ENCODE measurements at regions not wholly inside any gene's neighbourhood (a gene's known extent, or its start where the extent isn't known, plus 50 kb on each side); places are given as distances from the start of the nearest gene placed in this dataset.
"Not testable (repeated sequence)": the region's sequence is repeated elsewhere in the genome, so short reads cannot be mapped to it uniquely, and the experiment has no call there.

DNA sequence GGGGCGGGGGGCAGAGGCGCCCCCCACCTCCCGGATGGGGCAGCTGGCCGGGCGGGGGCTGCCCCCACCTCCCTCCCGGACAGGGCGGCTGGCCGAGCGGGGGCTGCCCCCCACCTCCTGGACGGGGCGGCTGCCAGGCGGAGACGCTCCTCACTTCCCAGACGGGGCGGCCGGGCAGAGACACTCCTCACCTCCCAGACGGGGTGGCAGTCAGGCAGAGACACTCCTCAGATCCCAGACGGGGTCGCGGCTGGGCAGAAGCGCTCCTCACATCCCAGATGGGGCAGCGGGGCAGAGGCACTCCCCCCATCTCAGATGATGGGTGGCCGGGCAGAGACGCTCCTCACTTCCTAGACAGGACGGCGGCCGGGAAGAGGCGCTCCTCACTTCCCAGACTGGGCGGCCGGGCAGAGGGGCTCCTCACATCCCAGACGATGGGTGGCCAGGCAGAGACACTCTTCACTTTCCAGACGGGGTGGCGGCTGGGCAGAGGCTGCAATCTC, 240.1 kb downstream of the NPIPA7 start:
- H3K9ac ChIP-seq (ENCODE audit: low read length); DNase-seq; H3K9me2 ChIP-seq (replicated peaks; ENCODE audit: insufficient read depth, low read length); H3K4me2 ChIP-seq (ENCODE audit: low read depth, low read length, poor library complexity, severe bottlenecking); H4K20me1 ChIP-seq (ENCODE audit: insufficient read depth, low read depth, low read length); H3K4me1 ChIP-seq (ENCODE audit: low read length); H3K36me3 ChIP-seq (ENCODE audit: insufficient read depth, low read length); H2AFZ ChIP-seq (ENCODE audit: low read length); H3K27me3 ChIP-seq (ENCODE audit: low read length); H3K79me2 ChIP-seq (ENCODE audit: low read length); H3K9me3 ChIP-seq (ENCODE audit: low read length); H3K27ac ChIP-seq (ENCODE audit: low read length); H3K4me3 ChIP-seq (ENCODE audit: low read length): not testable (repeated sequence)

DNA sequence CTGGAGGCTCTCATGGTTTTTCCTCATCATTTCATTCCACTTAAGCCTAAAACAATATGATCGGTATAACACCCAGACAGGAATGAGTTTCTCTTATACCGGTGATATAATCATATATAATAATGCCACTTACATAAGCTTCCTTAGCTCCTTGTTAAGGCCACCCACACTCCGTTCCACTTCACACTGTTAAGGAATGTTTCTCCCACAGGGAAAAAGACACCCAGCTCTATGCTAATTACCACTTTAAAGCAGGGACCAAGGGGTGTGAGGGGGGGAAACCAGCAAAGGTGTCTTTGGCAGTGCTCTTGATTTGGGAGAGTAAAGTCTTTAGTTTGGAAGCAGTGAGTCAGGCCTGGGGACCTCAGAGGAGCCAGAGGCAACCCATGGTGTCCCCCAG, 245.4 kb downstream of the NPIPA7 start:
- H3K9me2 ChIP-seq (replicated peaks; ENCODE audit: insufficient read depth, low read length); H4K20me1 ChIP-seq (ENCODE audit: insufficient read depth, low read depth, low read length); H3K4me3 ChIP-seq (ENCODE audit: low read length); H3K79me2 ChIP-seq (ENCODE audit: low read length); H3K9ac ChIP-seq (ENCODE audit: low read length); DNase-seq; H2AFZ ChIP-seq (ENCODE audit: low read length); H3K36me3 ChIP-seq (ENCODE audit: insufficient read depth, low read length); H3K4me2 ChIP-seq (ENCODE audit: low read depth, low read length, poor library complexity, severe bottlenecking); H3K9me3 ChIP-seq (ENCODE audit: low read length); H3K27me3 ChIP-seq (ENCODE audit: low read length); H3K27ac ChIP-seq (ENCODE audit: low read length); H3K4me1 ChIP-seq (ENCODE audit: low read length): not testable (repeated sequence)

DNA sequence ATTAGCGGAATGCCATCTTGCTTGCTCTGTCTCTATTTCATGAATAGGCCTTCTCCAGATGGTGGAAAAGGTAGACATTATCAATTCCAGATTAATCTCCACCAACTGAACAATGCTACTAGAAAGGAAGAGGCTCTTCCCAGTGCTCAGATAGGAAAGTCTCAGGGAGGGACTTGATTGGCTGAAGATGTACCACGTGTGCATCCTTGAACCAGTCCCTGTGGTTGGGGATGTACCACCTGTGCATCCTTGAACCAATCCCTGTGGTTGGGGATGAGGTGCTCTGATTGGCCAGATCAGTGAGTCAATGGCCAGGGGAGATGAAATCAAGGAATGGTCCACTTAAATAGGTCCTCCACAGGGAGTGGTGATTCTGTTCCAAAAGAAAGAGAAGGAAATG, 246.2 kb downstream of the NPIPA7 start:
- not testable (repeated sequence) for H3K4me2 ChIP-seq (ENCODE audit: low read depth, low read length, poor library complexity, severe bottlenecking); H3K4me1 ChIP-seq (ENCODE audit: low read length); H3K27ac ChIP-seq (ENCODE audit: low read length); H3K9ac ChIP-seq (ENCODE audit: low read length); DNase-seq; H2AFZ ChIP-seq (ENCODE audit: low read length); H3K9me3 ChIP-seq (ENCODE audit: low read length); H3K27me3 ChIP-seq (ENCODE audit: low read length); H3K4me3 ChIP-seq (ENCODE audit: low read length); H3K9me2 ChIP-seq (replicated peaks; ENCODE audit: insufficient read depth, low read length); H3K79me2 ChIP-seq (ENCODE audit: low read length); H3K36me3 ChIP-seq (ENCODE audit: insufficient read depth, low read length); H4K20me1 ChIP-seq (ENCODE audit: insufficient read depth, low read depth, low read length)

DNA sequence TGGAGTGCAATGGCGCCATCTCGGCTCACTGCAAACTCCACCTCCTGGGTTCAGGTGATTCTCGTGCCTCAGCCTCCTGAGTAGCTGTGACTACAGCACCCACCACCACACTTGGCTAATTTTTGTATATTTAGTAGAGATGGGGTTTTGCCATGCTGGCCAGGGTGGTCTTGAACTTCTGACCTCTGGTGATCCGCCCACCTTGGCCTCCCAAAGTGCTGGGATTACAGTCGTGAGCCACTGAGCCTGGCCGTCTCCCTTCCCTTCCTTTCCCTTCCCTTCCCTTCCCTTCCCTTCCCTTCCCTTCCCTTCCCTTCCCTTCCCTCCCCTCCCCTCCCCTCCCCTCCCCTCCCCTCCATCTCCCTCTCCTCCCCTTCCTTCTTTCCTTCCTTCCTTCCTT, 248.9 kb downstream of the NPIPA7 start:
- DNase-seq; H3K9ac ChIP-seq (ENCODE audit: low read length); H3K36me3 ChIP-seq (ENCODE audit: insufficient read depth, low read length); H3K9me2 ChIP-seq (replicated peaks; ENCODE audit: insufficient read depth, low read length); H4K20me1 ChIP-seq (ENCODE audit: insufficient read depth, low read depth, low read length); H2AFZ ChIP-seq (ENCODE audit: low read length); H3K27ac ChIP-seq (ENCODE audit: low read length); H3K4me3 ChIP-seq (ENCODE audit: low read length); H3K79me2 ChIP-seq (ENCODE audit: low read length); H3K27me3 ChIP-seq (ENCODE audit: low read length); H3K4me2 ChIP-seq (ENCODE audit: low read depth, low read length, poor library complexity, severe bottlenecking); H3K9me3 ChIP-seq (ENCODE audit: low read length); H3K4me1 ChIP-seq (ENCODE audit: low read length): not testable (repeated sequence)

DNA sequence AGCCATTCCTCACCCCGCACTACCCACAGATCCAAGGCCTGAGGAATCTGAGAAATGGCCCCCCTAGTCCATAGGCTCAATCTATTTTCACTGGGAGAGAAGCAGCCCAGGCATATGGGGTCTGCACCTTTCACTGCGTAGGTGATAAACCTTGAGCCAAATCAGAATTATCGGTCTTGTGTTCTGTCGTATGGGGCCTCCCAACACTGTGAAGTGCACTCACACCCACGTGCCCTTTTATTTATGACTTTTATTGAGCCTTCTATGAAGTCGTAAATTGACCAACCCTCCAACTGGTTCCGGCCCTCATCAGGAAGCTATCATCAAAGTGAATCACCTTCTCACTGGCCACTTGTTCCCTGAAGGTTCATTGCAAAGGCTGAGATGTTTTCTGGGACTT, 259.3 kb downstream of the NPIPA7 start:
- not testable (repeated sequence) for H3K27me3 ChIP-seq (ENCODE audit: low read length); H3K79me2 ChIP-seq (ENCODE audit: low read length); H3K9me2 ChIP-seq (replicated peaks; ENCODE audit: insufficient read depth, low read length); H2AFZ ChIP-seq (ENCODE audit: low read length); H3K9ac ChIP-seq (ENCODE audit: low read length); H3K4me2 ChIP-seq (ENCODE audit: low read depth, low read length, poor library complexity, severe bottlenecking); H3K36me3 ChIP-seq (ENCODE audit: insufficient read depth, low read length); H3K27ac ChIP-seq (ENCODE audit: low read length); H3K4me3 ChIP-seq (ENCODE audit: low read length); H3K4me1 ChIP-seq (ENCODE audit: low read length); H3K9me3 ChIP-seq (ENCODE audit: low read length); H4K20me1 ChIP-seq (ENCODE audit: insufficient read depth, low read depth, low read length); DNase-seq

DNA sequence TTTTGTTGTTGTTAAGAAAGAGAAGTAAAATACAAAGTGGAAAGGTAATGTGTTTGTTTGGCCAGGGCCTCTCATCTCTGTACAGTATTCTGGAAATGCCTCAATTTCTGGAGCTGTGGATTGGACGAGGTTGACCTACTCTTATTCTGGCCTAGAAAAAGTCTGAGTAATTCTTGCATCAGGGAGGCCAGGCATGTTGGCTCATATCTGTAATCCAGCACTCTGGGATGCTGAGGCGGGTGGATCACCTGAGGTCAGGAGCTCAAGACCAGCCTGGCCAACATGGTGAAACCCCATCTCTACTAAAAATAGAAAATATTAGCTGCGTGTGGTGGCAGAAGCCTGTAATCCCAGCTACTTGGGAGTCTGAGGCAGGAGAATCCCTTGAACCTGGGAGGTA, 259.8 kb downstream of the NPIPA7 start:
- not testable (repeated sequence) for H2AFZ ChIP-seq (ENCODE audit: low read length); H3K4me1 ChIP-seq (ENCODE audit: low read length); H3K9me2 ChIP-seq (replicated peaks; ENCODE audit: insufficient read depth, low read length); DNase-seq; H3K79me2 ChIP-seq (ENCODE audit: low read length); H3K27me3 ChIP-seq (ENCODE audit: low read length); H3K4me3 ChIP-seq (ENCODE audit: low read length); H3K27ac ChIP-seq (ENCODE audit: low read length); H3K4me2 ChIP-seq (ENCODE audit: low read depth, low read length, poor library complexity, severe bottlenecking); H3K36me3 ChIP-seq (ENCODE audit: insufficient read depth, low read length); H3K9me3 ChIP-seq (ENCODE audit: low read length); H3K9ac ChIP-seq (ENCODE audit: low read length); H4K20me1 ChIP-seq (ENCODE audit: insufficient read depth, low read depth, low read length)

DNA sequence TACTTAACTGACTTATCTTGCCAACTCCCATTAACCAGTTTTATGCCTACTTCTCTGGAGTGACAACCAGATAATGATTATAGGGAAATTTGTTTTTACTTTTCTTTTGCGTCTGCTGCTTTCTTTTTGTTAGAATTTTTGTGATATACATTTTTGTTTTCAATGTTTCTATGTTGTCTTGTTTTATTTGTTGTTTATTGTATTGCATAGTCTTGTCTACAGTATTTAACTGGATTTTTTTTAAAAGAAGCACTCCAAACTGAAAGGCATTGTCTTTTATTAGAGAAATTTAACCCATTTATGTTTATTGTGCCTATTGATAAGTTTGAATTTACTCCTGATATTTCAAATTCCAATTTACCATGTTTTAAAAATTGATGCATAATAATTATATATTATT, 264.9 kb downstream of the NPIPA7 start:
- not testable (repeated sequence) for H3K27ac ChIP-seq (ENCODE audit: low read length); H3K36me3 ChIP-seq (ENCODE audit: insufficient read depth, low read length); DNase-seq

DNA sequence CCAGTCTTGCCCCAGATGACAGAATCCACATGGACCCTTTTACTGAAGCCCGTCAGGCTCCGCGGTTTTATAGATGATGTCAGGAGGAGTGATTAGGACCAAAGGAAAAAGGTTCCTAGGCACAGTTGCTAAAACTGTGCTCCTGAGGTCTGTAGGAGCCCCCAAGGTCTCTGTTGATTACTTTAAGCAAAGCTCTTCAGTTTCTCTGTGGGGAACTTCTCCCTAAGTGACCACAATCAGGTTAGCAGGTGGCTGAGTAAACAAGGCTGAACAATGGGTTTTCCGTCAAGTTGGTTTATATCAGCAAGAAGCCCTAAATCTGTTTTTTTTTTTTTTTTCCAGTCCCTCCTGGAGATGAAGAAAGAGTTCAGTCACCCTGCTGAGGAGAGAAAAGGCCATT, 269.1 kb downstream of the NPIPA7 start:
- H3K9ac ChIP-seq (ENCODE audit: low read length); H3K4me1 ChIP-seq (ENCODE audit: low read length); H3K79me2 ChIP-seq (ENCODE audit: low read length); H4K20me1 ChIP-seq (ENCODE audit: insufficient read depth, low read depth, low read length); H3K4me2 ChIP-seq (ENCODE audit: low read depth, low read length, poor library complexity, severe bottlenecking); H3K9me3 ChIP-seq (ENCODE audit: low read length); H3K4me3 ChIP-seq (ENCODE audit: low read length); H3K9me2 ChIP-seq (replicated peaks; ENCODE audit: insufficient read depth, low read length); H2AFZ ChIP-seq (ENCODE audit: low read length); H3K36me3 ChIP-seq (ENCODE audit: insufficient read depth, low read length); H3K27ac ChIP-seq (ENCODE audit: low read length); H3K27me3 ChIP-seq (ENCODE audit: low read length); DNase-seq: not testable (repeated sequence)

More for the DNA sequence above, 264.9 kb downstream of the NPIPA7 start:
- H3K79me2 ChIP-seq (ENCODE audit: low read length); H3K9me2 ChIP-seq (replicated peaks; ENCODE audit: insufficient read depth, low read length); H3K9me3 ChIP-seq (ENCODE audit: low read length); H3K4me2 ChIP-seq (ENCODE audit: low read depth, low read length, poor library complexity, severe bottlenecking); H3K27me3 ChIP-seq (ENCODE audit: low read length); H3K4me3 ChIP-seq (ENCODE audit: low read length); H3K9ac ChIP-seq (ENCODE audit: low read length); H3K4me1 ChIP-seq (ENCODE audit: low read length); H2AFZ ChIP-seq (ENCODE audit: low read length); H4K20me1 ChIP-seq (ENCODE audit: insufficient read depth, low read depth, low read length): not testable (repeated sequence)

DNA sequence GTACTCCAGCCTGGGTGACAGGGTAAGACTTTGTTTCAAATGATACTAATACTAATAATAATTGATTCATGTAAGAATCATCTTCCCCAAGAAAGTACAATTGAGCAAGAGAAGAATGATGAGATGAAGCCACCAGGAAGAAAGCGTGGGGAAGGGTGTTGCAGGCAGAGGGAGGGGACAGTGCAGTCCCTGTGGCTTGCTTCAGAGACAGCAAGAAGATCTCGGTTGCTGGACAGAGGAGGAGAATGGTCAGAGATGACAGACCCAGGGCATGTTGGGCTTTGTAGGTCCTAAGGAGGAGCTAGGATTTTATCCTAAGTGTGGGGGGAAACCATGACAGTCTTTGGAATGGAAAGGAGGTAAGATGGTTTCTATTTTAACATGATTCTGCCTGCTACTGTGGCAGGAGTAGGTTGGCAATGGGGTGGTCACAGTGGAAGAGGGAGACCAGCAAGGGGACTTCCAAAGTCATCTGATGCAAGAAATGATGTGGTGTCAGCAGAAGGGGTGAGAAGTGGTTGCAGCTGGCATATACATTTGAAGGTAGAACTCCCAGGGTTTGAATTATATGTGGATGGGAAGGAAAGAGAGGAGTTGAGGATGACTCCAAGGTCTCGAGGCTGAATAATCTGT, 293.4 kb downstream of the NPIPA7 start:
- H3K4me3 ChIP-seq (ENCODE audit: low read length); H3K4me2 ChIP-seq (ENCODE audit: low read depth, low read length, poor library complexity, severe bottlenecking); H2AFZ ChIP-seq (ENCODE audit: low read length); H3K9ac ChIP-seq (ENCODE audit: low read length); DNase-seq; H3K4me1 ChIP-seq (ENCODE audit: low read length); H3K9me3 ChIP-seq (ENCODE audit: low read length); H3K9me2 ChIP-seq (replicated peaks; ENCODE audit: insufficient read depth, low read length); H3K27ac ChIP-seq (ENCODE audit: low read length); H3K27me3 ChIP-seq (ENCODE audit: low read length); H3K79me2 ChIP-seq (ENCODE audit: low read length); H3K36me3 ChIP-seq (ENCODE audit: insufficient read depth, low read length); H4K20me1 ChIP-seq (ENCODE audit: insufficient read depth, low read depth, low read length): not testable (repeated sequence)

All from Karpas-422 (cell line).